Stimulated activated CD8-positive, alpha-beta memory T cell treated with anti-CD3 and anti-CD28 coated beads, Interleukin-7, amount 100 ng/mL, for 4 hours (primary cell): ENCODE measurements at regions not wholly inside any gene's neighbourhood (a gene's known extent, or its start where the extent isn't known, plus 50 kb on each side); places are given as distances from the start of the nearest gene placed in this dataset.

Experiments used
- DNase-seq, 2 donors: peaks; one replicate each; pipeline ENCODE4 v3.0.0-alpha.2; 2020; ENCODE audit warnings: low read depth in 2 of 2

- no peak for DNase-seq
Measured at GRCh38 chr10:69684020-69684980, 54.3 kb downstream of the FAM241B start.

- no peak for DNase-seq
Measured at GRCh38 chr10:69684981-69685353, 54.9 kb downstream of the FAM241B start.

- DNase-seq = no peak
Measured at GRCh38 chr10:69685426-69685801, 55.4 kb downstream of the FAM241B start.

- no peak for DNase-seq
Measured at GRCh38 chr10:69685802-69686585, 55.9 kb downstream of the FAM241B start.

GRCh38 chr10:69686866-69687265, 56.8 kb downstream of the FAM241B start:
- DNase-seq = no peak

DNA sequence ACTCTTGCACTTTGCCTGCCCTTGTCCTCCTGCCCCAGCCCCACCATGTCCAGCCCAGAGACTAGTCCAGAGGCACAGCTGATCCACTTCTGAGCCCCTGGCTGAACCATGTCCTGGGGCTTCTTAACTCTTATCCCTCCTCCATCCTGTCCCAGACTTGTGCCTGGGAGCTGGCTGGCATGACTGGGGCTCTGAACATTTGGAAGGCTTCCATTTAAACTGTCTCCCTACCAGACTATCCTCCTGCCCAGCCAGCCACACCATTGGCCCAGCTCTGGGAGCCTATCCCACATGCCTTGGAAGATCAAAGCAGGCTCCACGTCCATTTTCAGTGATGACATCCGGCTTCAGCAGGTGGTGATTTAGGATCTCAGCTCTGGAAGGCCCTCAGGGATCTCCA, 57.4 kb downstream of the FAM241B start:
- DNase-seq = no peak

DNA sequence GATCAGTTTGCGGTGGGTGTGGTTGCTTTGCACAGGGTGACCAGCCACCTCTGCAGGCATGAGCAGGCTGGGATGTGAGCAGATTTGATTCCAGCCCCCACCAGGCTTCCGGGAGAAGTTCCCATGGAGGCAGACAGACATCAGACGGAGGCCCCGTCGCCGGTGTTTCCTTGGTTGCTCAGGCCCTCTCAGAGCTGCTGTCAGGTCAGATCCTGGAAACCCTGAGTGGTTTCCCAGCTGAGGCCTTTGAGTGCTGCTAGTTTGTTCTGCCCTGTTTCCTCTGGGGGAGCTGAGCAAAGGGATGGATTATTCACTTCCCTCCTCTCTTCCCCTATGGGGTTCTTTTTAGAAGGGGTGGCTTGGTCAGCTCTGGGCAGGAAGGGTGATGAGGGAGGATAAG, 62.2 kb downstream of the FAM241B start:
- DNase-seq = no peak

DNA sequence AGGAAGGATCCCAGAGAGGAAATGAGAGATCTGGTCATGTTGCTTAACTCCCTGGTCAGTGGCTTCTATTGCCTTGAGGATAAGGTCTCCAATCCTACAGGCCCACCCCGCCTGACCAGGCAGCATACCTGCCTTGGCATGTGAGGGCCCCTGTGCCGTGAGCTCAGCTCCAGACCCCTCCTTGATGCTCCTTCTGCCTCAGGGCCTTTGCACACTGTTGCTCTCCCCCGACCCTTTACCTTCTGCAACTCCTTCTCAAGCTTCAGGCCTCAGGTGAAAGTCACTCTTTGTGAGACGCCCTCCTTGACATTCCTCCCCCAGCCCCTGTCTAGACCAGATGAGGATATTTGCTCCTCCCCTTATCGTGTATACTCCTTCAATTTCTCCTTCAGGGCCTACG, 62.8 kb downstream of the FAM241B start:
- no peak for DNase-seq

DNA sequence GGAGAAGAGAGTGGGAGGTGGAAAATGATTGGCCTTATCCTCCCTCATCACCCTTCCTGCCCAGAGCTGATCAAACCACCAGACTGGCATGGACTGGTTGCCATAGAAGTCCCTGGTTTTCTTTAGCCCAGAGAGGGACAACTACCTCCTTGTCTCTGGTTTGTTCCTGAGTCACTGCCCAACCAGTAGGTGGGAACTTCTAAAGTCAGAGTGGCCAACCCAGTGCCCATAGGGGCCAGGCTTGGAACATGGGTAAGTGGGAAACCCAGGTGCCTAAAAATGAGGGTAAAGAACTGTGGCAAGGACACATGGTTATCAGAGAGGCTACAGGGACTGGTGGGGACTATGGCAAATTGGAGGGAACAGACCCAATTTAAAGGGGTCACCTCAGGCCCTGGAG, 63.8 kb downstream of the FAM241B start:
- DNase-seq = no peak

DNA sequence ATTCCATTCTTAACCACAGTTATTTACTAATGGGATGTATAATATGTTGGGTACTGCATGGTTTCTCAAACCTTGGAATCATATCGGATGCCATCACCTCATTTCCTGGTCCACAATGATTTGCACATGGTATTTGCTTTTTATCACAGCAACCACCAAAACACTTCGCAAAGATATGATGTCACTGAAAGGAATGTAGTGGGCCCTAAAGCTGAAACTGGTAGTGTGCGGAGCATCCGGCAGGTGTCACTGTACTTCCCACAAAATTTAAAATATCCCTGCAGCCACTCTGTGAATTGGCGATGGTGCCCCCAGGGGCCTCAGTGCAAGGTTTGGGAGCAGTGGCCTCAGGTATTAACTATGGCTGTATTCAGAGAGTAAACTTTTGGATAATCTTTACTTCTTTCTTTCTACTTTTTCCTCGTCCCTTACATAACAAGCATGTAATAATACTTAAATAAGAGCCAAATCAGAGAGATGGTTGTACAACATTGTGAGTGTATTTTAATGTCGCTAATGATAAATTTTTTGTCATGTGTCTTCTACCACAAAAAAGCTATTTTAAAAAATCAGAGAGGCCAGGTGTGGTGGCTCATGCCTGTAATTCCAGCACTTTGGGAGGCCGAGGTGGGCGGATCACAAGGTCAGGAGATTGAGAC, 66.2 kb downstream of the FAM241B start:
- no peak for DNase-seq

GRCh38 chr10:69697006-69697405, 67.0 kb downstream of the FAM241B start:
- DNase-seq = no peak

DNA sequence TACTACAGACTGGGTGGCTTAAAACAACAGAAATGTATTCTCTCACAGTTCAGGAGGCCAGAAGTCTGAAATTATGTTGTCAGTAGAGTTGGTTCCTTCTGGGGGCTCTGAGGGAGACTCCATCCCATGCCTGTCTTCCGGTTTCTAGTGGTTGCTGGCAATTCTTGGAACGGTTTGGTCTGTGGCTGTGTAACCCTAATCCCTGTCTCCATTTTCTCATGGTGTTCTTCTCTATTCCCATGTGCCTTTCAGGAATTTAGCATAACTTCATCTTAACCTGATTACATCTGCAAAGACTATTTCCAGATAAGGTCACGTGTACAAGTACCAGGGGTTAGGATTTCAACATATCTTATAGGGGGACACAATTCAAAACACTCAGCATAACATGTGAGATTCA, 73.2 kb downstream of the FAM241B start:
- DNase-seq = no peak

DNA sequence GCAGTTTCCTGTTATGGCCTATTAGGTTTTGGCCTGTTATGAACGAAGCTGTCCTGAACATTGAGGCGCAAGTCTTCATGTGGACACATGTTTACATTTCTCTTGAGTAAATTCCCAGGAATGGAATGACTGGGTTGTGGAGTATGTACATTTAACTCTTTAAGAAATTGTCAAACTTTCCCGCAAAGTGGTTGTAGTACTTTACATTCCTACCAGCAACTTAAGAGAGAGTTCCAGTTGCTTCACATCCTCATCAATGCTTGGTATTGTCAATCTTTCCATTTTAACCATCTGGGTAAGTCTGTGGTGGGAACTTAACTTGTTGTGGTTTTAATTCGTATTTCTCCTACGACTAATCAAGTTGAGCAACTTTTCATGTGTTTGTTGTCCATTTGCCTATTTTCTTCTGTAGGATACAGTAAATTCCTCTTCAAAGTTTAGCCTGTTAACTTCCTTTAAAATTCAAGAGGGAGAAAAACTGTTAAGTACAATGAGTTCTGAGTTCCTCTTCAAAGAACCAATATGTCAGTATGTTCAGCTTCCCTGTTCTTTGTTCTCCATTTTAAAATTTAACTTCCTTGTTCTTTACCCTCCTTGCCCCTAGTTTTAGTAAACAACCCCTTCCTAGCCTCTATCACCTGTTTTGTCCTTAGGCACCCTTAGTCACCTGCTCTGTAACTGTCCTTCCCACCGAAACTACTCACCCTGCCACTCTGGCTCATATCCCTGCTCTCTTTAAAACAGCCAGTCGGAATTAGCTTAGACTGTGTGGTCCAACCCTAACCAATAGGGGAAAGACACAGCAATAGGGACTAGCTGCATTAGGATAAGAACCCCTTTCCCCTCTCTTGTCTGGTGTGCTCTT, 74.0 kb downstream of the FAM241B start:
- no peak for DNase-seq

- no peak for DNase-seq
Measured at GRCh38 chr10:69709366-69709941, 79.4 kb downstream of the FAM241B start.

- no peak for DNase-seq
Measured at GRCh38 chr10:69710008-69710888, 80.2 kb downstream of the FAM241B start.

- no peak for DNase-seq
Measured at GRCh38 chr10:69712342-69712741, 82.3 kb downstream of the FAM241B start.

- DNase-seq = no peak
Measured at GRCh38 chr10:69714572-69714971, 84.5 kb downstream of the FAM241B start.

GRCh38 chr10:69715156-69715898, 85.3 kb downstream of the FAM241B start:
- DNase-seq = no peak

DNA sequence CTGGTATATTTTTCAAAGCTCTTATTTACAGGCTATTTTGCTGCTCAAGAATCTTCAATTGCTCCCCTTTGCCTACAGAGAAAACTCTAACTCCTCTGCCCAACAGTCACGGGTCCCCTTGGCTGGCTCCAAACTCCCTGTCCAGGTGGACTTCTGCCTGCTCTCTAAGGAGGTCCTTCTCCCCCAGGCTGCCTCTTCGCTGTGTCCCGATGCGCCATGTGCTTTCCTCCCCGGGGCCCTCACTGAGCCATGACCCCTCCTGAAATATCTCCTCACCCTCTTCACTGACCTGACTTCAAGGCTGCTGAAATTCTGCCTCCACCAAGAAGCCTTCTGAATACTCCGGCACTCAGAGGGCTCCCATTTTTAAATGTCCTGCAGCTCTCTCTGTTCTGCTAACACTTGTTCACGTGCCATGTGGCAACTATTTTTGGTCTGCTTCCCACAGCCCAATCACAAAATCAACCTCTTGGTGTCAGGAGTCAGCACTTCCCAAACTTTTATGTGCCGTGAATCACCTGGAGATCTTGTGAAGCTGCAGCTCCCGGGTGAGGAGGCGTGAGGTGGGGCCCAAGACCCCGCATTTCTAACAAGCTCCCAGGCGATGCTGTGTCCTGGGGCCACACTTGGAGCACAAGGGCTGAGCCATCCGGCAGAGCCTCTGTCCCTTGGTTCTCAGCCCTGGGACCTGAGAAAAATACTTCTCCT, 85.7 kb upstream of the COL13A1 start:
- no peak for DNase-seq
